HG03175 (cell line): ENCODE measurements at regions not wholly inside any gene's neighbourhood (a gene's known extent, or its start where the extent isn't known, plus 50 kb on each side); places are given as distances from the start of the nearest gene placed in this dataset.

Experiments
- ATAC-seq: cut with Tn5 transposase; IDR thresholded peaks from one replicate; pipeline ENCODE4 v1.9.1; 2021; ENCODE audit warnings: mild to moderate bottlenecking, moderate library complexity; ENCODE audit not compliant: unreplicated experiment

DNA sequence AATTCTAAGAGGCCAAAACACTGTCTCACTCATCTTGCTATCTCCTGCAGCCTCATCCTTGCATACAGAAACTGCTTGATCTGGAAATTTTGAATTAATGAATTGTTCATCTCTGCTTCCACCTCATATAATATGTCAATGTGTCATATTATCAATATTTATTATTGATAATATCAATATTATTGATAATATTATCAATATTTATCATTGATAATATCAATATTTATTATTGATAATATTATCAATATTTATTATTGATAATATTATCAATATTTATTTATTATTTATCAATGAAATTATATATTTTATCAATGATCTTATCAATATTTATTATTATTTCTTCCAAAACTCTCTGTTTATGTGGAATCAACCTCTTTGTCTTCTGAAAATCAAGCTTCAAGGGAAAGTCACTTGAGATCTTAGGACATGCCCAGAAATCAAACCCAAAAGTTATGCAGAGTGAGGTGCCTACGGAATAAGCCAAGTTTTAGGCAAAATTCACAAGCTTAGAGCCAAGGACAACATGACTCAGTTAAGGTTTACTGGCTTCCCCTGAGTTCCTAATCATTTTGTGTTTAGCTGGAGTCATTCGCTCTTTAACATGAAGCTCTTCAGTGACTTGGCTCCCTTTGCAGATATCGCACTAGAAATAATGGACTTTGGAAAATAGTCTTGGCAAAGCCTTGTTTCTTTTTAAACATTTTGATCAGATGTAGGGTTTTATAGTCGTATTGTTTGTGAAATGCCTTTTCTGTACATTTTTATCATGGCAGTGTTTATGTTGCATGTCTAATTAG, 297.1 kb upstream of the RARB start:
- ATAC-seq = no peak

DNA sequence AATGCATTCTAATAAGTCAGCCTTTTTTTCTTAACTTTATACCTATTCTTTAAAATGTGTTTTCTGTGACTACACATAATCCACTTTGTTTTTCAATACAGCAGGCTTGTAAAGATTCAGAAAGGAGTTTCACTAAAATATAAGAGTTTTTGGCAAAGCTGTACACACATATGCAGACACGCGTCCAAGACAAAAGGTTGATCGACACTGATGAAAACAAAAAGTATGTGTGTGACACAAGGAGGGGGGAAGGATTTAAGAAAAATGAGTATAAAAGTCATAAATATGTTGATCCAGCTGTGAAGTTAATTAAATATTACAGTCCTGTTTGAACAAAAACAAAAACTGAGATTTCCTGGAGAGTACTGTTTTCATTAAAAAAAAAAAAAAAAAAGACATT, 294.5 kb upstream of the RARB start:
- no peak for ATAC-seq

DNA sequence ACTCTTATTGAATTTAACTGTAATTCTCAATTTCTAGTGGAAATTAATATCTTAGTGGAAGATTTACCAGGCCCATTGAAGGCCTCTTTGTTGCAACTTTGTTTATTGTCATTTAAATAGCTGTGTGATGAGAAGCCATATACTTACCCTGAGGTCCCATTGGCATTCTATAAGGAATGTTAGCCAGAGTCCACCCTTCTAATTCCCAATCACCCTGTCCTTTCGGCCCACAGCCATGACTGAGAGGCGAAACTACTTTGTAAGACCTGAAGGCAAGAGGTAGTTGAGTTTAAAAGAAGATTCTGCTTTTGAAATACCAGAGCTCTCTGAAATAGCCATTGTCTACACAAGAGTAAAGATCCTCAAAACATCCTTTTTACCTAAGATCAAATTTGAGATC, 290.5 kb upstream of the RARB start:
- no peak for ATAC-seq

DNA sequence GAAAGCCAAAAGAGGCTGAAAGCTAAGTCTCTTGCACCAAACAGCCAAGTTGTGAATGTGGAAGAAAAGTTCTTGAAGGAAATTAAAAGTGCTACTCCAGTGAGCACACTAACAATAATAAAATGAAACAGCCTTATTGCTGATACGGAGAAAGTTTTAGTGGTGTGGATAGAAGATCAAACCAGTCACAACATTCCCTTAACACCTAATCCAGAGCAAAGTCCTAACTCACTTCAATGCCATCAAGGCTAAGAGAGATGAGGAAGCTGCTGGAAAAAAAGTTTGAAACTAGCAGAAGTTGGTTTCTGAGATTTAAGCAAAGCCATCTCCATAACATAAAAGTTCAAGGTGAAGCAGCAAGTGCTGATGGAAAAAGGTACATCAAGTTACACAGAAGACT, 288.8 kb upstream of the RARB start:
- ATAC-seq = no peak

DNA sequence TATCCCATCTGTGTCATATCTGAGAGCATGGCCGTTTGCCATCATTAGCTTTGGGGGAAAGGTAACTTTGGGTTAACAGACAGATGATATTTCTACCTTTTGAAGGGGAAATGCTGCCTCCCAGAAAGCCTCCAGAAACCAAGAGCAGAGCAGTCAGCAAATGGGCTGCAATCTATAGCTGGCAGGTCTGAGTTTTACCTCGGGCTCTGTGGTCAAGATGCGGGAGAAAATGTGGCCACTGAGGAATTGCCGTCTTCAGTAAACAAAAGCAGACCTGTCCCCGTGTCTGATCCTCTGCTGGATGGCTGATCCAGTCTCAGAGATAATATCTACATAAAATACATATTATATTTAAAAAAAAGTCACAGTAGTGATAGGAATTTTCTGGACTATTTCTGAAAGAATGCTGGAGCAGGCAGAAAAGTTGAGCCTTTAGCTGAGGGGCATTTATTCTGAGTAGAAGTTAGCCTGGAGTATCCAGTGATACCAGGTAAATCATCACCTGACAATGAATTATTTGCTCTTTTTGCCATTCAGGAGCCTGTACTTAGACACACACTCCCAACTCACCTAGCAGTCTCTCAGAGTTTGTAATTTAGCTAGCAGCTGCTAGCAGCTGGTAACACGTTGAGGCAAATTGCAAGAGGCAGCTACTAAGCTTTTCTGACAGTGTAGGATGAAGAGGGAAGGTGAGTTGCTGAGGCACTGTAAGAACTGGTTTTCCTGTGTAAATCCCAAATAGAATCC, 285.3 kb upstream of the RARB start:
- ATAC-seq = no peak

DNA sequence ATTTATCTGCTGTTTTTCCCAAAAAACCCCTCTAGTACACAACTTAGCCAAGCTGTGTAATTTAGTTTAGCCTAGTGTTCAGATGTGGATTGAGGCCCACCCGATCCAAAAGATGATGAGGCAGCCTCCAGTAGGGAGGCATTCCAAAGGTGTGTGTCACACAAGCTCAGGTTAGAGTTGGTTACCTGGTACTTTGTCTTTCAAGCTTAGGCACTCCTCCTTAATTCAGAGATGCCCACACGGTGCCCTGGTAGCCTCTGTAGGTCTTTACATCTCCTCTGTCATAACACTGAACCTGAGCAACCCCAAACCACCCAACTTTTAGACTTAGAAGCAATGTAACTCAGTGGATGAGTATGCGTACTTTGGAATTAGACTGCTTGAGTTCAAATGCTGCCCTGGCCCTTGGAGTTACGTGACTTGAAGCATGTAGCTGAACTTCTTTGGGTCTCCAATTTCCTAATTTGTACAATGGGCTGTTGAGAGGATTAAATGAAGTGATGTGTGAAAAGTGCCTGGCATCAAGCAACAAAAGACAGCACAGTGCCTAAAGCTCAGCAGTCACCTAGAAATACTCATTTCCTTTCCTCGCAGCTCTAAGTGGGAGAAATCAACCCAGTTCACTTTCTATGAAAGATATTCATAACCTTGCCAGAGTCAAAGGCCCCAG, 284.6 kb upstream of the RARB start:
- ATAC-seq = no peak

DNA sequence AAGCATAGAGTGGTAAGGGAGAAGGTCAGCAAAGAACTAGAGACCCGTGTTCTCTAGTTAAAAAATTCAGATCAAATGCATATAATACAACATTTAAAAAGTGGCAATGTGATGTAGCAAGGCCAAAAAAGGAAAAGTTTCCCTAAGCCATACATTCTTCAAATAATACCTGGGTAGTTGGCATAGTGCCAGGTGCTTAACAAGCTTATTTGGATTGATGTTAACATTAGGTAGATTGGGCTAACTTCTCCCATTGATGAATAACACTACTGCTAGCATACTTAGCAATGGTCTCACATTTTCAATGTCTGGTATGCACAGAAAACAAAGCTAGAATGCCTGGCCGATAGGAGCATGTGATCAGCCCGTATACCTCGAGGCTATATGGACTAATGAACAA, 283.6 kb upstream of the RARB start:
- no peak for ATAC-seq

DNA sequence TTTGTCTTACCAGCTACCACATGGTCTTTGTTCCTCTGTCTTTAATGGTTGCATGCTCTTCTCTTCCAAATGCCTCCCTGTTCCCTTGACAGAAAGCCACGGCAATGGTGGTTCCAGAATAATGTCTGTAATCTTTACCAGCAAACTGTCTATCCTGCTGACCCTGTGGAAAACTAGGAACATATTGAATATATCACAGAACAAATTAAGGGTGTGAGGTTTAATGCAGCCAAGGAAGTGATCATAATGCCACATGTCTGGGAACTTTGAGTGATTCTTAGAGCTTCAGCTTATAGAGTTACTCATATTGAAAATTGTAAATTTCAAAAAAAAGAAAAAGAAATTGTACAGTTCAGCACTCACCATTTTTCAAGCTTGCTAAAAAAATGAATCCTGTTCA, 282.9 kb upstream of the RARB start:
- ATAC-seq = no peak

DNA sequence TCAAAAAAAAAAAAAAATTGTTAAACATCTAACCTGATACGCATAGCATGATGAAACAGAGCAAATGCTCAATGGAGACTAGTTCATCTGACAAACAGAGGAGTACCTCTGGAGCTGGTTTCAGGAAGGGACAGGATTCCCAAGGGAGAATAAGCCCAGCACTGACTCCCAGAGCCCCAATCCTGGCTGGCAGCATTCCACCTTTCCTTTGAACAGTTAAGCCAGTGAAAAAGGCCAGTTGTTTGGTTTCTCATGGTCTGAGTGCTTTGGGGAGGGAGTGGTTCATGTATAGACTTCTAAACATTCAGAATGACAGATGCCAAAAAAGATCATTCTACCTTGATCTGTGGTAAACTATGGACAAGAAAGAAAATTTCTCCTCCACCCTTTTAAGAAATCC, 277.9 kb upstream of the RARB start:
- ATAC-seq = no peak

DNA sequence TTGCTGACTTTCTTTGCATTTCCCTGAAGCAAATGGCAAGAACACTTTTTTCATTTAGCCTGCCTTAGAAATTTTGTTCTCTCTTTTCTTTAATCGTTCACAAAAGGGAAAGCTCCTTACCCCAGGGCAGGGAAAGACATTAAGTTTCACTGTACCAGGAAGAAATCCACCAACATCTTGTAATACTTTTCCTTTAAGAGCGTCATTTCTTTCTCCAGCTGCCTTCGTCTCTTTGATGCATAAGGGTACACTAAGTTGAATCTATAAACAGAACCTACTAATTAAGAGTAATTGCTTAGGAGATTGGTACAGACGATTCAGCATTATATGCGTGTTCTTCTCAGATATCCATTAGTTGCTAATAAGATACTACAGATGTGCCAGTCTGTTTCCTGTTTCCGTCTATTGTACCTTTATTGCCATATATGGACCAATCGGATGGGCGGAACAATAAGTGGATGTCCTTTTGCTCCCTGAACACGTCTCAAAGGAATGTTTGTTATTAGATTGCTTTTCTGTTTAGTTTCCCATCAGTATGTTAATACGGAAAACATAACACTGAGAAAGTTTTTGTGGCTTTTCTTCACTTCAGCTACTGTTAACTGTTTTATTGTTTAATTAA, 276.7 kb upstream of the RARB start:
- ATAC-seq = no peak

DNA sequence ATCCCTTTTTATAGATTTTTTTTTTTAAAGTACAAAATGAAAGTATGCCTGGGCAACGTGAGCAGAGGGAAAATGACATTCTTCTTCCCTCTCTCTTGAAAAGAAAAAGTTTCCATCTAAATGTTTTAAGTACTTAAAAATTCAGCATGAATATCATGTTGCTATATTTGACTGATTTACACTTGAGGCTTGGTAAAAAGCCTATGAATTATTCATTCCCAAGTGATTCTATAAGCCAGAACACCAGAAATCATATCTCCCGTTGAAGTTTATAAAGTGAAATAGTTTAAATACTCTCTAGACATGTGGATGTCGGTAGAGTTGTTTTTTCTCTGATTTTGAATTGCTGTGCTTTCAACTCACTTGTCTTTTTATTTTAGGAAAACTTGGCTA, 276.2 kb upstream of the RARB start:
- ATAC-seq = no peak

DNA sequence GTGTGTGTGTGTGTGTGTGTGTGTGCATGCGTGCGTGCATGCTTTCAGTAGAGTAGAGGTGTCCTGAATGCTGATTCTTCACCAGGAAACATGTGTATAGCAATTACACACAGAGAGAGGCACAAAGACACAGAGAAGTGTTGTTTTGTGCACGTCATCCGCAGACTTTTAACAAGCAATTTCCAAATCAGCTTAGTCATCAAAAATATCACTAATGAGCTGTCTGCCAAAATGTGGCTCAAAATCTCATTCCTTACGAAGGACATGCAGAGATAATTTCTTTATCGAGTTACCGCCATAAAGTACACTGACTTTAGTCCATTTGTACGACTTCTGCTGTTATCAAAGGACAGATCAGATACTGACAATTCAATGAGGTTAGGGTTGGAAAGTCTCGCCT, 274.9 kb upstream of the RARB start:
- ATAC-seq = no peak

DNA sequence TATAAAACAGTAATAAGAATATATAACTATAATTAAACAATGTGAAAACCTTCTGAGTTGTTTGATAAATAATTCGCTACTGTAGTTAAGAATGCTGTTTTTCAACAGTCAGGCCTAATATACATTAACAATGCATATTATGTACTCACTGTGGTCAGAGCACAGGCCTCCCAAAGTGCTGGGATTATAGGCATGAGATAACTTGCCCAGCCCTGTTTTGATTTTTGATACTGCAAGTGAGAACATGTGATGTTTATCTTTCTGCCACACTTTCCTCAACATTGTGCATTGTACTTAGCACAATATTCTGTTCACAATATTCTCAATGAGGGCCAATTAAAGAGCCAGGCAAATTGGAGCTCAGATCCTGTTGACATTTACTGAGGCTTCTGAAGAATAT, 274.5 kb upstream of the RARB start:
- ATAC-seq = no peak

DNA sequence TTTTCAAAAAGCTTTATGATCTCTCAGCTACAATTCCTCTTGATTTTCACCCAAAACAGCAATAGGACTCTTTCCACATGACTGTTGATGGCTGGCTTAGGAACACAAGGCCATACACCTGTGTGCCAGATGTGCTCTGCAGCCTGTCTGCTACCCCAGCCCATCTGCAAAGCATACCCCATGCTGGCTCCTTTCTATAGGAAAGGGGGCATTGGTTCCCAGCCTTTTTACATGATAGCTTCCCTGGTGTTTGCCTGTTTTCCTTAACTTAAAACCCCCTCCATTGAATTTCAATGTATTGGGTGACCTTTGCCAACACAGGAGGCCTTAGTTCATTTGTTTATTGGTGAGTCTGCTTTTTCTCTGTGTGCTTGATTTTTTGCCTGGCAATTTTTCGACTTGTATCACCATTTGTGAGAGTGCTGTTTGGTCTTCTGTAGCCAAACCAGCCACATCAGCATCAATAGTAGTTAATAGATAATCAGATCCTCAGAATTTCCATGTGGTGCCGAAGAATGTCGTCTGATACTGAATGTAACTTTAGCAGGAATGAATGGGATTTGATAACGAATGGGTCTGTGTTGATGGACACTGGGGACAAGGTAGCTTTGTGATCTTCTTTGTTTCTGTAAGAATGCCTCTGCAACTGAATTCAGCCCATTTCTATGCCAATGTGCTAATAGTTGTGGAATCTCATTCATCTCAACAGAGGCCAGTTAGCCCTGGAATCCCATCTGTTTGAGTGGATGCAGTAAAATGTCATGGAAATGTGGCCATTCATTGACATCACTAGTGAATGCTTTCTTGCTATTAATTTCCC, 272.2 kb upstream of the RARB start:
- no peak for ATAC-seq

DNA sequence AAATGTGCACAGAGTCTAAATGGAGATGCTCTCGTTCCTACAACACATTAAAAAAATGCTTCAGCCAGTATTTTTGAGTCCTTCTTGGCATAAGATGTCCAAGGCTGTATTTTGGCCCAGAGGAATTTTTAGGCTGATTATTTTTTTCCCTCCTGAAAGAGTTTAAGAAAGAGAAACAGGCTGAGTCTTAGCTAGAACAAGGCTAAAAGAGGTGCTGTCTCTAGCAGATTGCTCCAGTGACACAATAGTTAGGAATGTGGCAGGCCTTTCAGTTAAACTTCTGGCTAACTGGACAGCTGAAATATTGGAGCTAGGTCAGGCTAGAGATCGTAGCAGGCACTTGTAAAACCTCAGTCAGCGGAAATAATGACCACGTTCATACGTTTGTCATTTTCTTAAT, 271.4 kb upstream of the RARB start:
- no peak for ATAC-seq

DNA sequence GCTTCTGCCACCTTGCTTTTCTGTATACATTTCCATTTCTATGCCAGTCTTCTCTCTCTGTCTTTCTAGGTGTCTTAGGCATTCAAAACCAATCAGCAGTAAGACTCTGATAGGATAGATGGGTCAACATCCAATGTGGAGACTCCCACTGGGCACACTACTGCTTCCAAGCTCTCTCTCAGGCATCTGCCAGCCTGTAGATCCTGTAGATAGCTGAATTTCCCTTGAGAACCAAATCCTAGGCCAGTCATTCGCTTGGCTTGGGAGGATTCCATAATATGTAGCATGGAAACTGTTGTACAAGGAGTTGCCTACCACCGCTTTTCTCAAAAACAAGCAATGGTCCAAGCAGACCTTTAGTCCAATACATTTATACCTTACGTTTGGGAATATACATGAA, 262.8 kb upstream of the RARB start:
- ATAC-seq = no peak

DNA sequence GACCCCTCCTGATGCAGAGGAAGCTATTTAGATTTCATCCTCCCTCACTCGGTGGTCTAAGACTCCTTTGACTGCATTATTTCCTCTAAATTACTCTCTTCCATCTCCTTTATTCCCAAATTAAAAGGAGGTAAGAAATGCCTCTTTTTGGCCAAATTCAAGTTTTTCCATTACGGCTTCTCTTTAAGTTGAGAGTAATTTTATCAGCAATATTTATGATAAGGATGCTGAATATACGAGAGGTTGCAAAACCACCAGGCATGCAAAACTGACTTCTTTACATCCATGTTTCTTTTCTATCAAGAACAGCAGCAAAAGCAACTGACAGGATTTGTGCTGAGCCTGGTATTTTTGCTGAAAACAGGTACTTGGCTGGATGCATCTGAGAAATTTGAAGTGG, 262.0 kb upstream of the RARB start:
- no peak for ATAC-seq

DNA sequence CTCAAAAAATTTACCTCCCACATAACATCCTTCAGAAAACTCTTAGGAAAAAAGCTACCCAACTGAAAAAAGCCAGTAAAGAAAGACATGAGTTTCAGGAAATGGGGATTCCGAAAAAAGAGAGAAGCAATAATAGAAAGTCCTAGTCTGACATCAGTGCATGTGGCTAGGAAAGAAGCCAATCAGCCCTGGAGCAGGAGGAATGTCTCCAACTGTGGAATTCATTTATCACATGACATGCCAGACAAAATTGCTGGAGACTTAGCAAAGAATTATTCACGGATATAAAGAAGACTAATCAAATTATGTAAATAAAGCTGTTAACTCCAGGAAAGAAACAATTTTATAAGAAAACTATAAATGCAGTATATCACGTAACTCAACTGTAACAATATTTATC, 258.9 kb upstream of the RARB start:
- ATAC-seq = no peak

DNA sequence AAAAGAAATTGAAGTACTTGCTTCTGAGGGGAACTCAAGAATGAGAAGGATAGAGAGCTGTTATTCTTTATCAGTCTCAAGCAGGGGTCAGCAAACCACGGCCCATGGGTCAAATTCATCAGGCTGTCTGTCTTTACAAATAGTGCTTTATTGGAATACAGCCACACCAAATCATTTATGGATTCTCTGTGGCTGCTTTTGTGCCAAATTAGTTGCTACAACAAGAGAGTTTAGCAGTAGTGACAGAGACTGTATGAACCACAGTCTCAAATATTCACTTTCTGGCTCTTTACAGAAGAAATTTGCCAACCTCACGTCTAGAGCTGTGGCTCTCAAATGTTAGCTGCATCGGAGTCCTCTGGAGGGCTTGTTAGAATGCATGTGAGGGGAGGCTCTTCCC, 258.0 kb upstream of the RARB start:
- no peak for ATAC-seq

DNA sequence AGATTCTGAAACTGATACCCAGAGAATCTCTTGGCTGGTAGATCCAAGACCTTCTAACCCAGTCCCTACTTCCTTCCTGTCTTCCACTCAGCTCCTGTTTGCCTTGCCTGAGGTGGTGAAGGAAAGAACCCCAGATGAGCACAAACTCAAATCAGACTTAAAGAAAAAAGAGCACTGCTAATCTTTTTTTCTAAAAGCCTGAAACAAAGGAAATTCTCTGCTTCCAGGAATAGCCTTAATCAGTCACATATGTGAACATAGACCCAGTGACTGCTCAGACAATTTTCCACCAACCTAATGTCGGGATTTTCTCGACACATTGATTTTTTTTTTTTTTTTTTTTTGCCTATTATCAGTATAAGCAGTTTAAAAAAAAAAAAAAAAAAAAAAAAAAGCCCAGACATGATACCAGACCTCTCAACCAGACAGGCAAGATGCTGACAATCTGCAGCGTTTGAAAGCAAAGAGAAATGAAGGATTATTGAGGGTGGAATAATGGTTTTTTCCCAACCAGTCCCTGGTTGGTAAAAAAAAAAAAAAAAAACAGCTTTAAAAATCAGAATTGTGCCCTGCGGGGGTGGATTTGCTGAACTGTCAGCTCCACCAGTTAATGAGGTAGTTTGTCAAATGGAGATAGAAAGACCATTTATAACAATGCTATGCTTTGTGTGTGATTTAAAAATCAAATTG, 256.8 kb upstream of the RARB start:
- no peak for ATAC-seq
